ENCODE measurements at regions not wholly inside any gene's neighbourhood (a gene's known extent, or its start where the extent isn't known, plus 50 kb on each side); places are given as distances from the start of the nearest gene placed in this dataset.

GRCh38 chr21:22395965-22396364 is 1397.8 kb downstream of the NCAM2 start:
- Histone ChIP-seq H3K9me3 (no peaks in the 10 kb centered on the region), H3K4me1 (ENCODE audit: low read depth) (no peaks in the 10 kb centered on the region), H3K36me3 (ENCODE audit: low read depth) (no peaks in the 10 kb centered on the region), H3K4me3 (no peak overlapping the region)
- intact Hi-C loops (cut with DNase I, micrococcal nuclease): no loop called here
- ATAC-seq (no peak), DNase-seq (no peak)
- TF ChIP-seq, protein P1, sequence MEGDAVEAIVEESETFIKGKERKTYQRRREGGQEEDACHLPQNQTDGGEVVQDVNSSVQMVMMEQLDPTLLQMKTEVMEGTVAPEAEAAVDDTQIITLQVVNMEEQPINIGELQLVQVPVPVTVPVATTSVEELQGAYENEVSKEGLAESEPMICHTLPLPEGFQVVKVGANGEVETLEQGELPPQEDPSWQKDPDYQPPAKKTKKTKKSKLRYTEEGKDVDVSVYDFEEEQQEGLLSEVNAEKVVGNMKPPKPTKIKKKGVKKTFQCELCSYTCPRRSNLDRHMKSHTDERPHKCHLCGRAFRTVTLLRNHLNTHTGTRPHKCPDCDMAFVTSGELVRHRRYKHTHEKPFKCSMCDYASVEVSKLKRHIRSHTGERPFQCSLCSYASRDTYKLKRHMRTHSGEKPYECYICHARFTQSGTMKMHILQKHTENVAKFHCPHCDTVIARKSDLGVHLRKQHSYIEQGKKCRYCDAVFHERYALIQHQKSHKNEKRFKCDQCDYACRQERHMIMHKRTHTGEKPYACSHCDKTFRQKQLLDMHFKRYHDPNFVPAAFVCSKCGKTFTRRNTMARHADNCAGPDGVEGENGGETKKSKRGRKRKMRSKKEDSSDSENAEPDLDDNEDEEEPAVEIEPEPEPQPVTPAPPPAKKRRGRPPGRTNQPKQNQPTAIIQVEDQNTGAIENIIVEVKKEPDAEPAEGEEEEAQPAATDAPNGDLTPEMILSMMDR (IDR thresholded peaks at IDR 0.05): no peak

- TF ChIP-seq, protein P1 (IDR thresholded peaks at IDR 0.05): no peak
- no peak for ATAC-seq
- Histone ChIP-seq H3K4me3 (no peak overlapping the region), H3K9me3 (no peaks in the 10 kb centered on the region), H3K36me3 (ENCODE audit: low read depth) (no peaks in the 10 kb centered on the region), H3K4me1 (ENCODE audit: low read depth) (no peaks in the 10 kb centered on the region)
- intact Hi-C loops (cut with DNase I, micrococcal nuclease): no loop called here
- no peak for DNase-seq
These were observed 1401.7 kb downstream of the NCAM2 start for GRCh38 chr21:22399681-22400514.

GRCh38 chr21:22409571-22409970 is 1411.4 kb downstream of the NCAM2 start:
- Histone ChIP-seq H3K4me3 (no peak overlapping the region), H3K9me3 (no peaks in the 10 kb centered on the region), H3K4me1 (ENCODE audit: low read depth) (no peaks in the 10 kb centered on the region), H3K36me3 (ENCODE audit: low read depth) (no peaks in the 10 kb centered on the region)
- intact Hi-C loops (cut with DNase I, micrococcal nuclease): no loop called here
- TF ChIP-seq, protein P1 (IDR thresholded peaks at IDR 0.05): no peak
- DNase-seq (no peak), ATAC-seq (no peak)

- no peaks in the 10 kb centered on the region for H3K4me1 ChIP-seq (ENCODE audit: low read depth)
- H3K9me3 ChIP-seq: no peaks in the 10 kb centered on the region
- ATAC-seq (no peak), DNase-seq (no peak)
- intact Hi-C loops (cut with DNase I, micrococcal nuclease): no loop called here
- H3K4me3 ChIP-seq: no peak overlapping the region
- H3K36me3 ChIP-seq (ENCODE audit: low read depth): no peaks in the 10 kb centered on the region
- TF ChIP-seq, protein P1 (IDR thresholded peaks at IDR 0.05): no peak
These were observed 1418.3 kb downstream of the NCAM2 start for GRCh38 chr21:22416555-22416954.

DNA sequence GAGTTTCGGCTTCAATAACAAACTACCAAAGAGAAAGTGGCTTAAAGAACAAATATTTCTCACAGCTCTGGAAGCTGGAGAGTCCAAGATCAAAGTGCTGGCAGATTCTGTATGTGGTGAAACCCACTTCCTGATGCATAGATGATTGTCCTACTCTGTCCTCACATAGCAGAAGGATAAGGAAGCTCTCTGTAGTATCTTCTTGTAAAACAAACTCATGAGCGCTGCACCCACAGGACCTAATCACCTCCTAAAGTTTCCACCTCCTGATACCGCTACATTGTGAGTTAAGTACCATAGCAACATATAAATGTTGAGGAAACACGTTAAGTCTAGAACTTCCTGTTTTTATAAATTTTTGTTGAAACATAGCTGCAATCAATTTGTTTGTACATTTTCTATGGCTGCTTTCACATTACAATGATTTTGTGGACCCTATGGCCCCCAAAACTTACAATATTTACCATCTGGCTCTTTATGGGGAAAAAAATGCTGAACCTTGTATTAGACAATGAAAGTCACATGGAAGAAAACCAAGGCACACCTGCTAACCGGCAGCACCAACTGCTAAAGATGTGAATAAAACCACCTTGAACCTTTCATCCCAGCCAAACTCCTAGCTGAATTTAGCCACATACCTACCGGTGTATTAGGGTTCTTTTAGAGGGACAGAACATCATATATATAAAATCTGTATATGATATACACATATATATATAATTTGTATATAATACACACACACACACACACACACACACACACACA is 1423.4 kb downstream of the NCAM2 start:
- intact Hi-C loops (cut with DNase I, micrococcal nuclease): no loop called here
- ATAC-seq (no peak), DNase-seq (no peak)
- Histone ChIP-seq H3K4me3 (no peak overlapping the region), H3K36me3 (ENCODE audit: low read depth) (no peaks in the 10 kb centered on the region), H3K4me1 (ENCODE audit: low read depth) (no peaks in the 10 kb centered on the region), H3K9me3 (peaks cover 5% of the 10 kb centered on the region)
- TF ChIP-seq, protein P1 (IDR thresholded peaks at IDR 0.05): no peak

Measured in mucosa of descending colon (tissue), 3 donors.